GM12874 (cell line): ENCODE measurements at regions not wholly inside any gene's neighbourhood (a gene's known extent, or its start where the extent isn't known, plus 50 kb on each side); places are given as distances from the start of the nearest gene placed in this dataset.

Source experiments
- TF ChIP-seq, protein P1 (sequence below): IDR thresholded peaks from 2 replicates; pipeline ENCODE4 v1.5.1; 2011; ENCODE audit warnings: low read depth, mild to moderate bottlenecking, control low read depth, low read length, moderate library complexity; ENCODE audit not compliant: insufficient read depth

DNA sequence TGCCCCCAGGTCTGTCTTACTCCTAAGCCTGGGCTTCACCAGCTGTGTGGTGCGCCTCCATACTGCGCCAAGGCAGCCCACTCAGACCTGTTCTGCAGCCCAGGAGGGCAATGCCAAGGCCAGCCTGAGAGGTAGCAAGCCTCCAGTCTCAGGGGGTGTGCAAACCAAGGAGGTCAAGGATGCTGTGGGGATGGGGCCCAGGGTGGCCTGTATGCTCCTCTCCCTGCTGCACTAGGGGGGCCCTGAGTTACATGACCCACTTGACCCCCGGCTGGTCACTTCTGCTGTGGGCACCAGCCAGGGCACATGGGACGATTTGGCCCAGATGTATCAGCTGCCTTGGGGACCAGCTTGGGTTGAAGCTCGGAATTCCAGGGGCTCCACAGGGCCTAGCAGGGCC lies 70.0 kb upstream of the SLC6A6 start:
- TF ChIP-seq, protein P1, sequence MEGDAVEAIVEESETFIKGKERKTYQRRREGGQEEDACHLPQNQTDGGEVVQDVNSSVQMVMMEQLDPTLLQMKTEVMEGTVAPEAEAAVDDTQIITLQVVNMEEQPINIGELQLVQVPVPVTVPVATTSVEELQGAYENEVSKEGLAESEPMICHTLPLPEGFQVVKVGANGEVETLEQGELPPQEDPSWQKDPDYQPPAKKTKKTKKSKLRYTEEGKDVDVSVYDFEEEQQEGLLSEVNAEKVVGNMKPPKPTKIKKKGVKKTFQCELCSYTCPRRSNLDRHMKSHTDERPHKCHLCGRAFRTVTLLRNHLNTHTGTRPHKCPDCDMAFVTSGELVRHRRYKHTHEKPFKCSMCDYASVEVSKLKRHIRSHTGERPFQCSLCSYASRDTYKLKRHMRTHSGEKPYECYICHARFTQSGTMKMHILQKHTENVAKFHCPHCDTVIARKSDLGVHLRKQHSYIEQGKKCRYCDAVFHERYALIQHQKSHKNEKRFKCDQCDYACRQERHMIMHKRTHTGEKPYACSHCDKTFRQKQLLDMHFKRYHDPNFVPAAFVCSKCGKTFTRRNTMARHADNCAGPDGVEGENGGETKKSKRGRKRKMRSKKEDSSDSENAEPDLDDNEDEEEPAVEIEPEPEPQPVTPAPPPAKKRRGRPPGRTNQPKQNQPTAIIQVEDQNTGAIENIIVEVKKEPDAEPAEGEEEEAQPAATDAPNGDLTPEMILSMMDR, result no peak

DNA sequence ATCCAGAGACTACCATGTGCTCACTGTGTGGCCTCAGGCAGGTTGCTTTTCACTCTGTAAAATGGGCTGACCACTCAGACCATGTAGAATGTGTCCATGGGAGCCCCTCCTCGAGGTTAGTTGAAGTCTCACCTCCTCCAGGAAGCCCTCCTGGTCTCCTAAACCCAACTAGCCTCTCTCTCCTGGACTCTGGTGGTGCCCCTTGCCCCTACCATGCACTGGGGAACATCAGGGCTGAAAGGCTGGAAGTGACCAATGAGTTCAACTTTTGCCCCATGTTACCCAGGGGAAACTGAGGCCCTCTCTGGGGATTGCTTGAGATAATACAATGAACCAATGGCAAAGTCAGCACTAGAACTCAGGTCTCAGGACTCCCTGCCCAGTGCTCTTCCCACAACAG lies 69.2 kb upstream of the SLC6A6 start:
- TF ChIP-seq, protein P1, result no peak

DNA sequence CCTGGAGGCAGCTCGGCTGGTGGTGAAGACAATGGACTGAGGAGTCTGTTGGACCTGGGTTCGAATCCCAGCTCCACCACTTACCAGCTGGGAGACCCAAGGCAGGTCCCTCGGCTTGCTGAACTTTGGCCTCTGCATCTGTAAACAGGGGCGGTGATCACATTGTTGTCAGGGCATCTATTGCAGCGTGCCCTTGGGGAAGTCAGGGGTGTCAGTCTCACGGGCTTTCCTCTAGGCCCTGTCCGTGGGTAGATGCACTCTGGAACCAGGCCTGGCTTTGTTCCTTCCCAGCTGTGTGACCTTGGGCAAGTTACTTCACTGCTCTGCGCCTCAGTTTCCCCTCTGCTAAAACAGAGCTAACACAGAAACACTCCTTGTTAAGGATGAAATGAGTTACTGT lies 68.8 kb upstream of the SLC6A6 start:
- TF ChIP-seq, protein P1, result no peak

DNA sequence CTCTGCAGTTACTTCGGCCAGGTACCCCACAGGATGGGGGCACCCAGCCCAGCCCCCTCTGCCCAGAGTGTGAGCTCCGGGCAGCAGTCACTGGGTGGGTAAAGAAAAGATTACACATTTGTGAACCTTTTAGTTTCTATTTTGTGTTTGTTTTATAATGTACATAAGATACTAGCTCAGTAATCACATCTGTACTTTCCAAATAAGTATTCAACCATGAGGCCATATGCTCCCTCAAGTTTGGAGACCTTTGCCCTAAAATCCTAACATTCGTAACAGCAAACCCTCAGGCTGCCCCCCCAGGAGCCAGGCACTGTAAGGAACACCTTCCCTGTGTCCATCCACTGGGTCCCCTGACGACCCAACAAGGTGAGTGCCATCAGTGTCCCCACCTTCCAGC lies 68.3 kb upstream of the SLC6A6 start:
- TF ChIP-seq, protein P1, result no peak

DNA sequence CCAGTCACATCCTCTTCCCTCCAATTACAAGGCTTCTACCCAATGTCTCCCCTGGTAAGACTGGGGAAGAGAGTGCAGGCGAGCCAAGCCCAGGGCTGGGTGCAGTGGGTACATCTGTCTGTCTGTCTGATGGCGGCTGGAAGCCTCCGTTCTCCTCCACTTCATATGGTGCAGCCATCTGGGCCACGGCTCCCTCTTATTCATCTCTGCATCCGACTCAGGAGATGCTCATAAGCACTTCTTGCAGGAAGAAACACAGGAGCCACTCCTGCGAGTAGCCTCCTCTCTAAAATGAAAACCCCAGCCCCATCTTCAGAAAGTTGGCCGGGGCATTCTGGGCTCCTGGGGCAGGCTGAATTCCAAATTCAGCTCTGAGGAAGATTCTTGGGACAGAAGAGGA lies 67.5 kb upstream of the SLC6A6 start:
- TF ChIP-seq, protein P1, result no peak

DNA sequence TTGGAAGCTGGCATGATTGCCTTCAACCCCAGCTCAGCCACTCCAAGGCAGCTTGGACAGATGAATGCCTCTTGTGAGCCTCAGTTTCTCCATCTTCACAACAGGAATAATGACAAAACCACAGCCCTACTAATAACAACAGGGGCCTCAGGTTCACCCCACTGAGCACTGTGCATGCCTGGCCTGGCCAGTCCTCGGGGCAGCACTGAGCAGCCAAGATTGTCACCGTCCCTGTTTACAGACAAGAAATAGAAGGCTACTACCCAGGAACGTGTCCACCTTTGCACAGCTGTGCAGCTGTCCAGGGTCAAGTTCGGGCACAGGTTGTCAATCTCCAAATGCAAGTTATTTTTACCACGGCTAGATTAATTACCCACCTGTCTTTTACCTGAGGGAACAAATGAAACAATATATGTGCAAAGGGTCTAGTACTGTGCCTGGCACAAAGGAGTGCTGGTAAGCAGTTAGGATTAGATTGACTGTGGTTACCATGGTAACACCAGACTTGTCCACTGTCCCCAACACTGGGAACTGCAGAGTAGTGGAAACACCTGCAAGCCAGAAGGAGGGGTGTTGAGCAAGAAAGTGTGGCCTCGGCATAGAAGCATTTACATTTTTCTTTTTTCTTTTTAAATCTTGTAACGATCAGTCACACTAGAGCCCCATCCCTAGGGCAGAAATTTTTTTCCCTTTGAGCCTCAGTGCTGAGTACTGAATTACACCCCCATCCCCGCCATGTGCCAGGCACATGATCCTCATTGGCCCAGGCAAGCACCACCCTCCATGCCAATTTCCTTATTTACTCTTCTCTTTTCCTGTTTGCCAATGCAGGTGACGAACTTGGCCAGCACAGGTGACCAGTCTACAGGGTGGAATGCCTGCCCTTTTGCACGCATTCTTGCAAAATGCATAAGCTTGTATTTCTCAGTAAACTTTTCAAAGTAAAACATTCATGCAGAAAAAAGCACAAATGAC lies 66.3 kb upstream of the SLC6A6 start:
- TF ChIP-seq, protein P1, result no peak

DNA sequence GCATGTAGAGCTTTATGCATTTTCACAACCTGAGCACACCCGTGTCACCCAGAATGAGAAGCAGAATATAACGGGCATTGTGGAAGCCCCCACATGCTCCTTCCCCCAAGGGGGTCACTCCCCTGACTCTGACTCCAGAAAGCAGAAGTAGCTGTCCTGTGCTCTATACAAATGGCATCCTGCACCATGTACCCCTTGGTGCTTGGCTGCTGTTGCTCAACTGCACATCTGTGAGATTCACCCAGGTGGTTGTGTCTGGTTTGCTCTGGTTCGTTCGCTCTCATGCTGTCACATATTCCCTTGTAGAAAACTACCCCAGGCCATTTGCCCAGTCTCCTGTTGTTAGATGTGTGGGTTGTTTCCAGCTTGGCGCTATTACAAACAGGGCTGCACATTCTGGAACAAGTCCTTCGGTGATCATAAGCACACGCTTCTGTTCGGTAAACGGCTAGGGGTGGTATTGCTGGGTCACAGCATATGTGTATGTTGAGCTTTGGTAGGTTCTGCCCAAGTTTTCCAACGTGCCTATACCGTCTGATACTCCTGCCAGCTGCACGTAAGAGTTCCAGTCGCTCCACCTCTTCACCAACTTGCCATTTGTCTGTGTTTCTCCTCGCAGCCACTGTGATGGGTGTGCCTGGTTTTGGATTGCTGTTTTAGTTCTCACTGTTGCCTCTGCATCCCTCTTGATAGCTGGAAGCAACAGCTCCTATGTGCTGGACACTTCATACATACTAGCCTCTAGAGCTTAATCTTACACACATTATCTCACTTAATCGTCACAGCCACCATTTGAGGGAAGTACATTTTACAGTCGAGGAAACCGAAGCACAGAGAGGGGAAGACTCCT lies 65.4 kb upstream of the SLC6A6 start:
- TF ChIP-seq, protein P1, result no peak
